WTC11 (cell line): ENCODE measurements at regions not wholly inside any gene's neighbourhood (a gene's known extent, or its start where the extent isn't known, plus 50 kb on each side); places are given as distances from the start of the nearest gene placed in this dataset.

Experiments
- CTCF ChIP-seq: fragments of 200-600 bp; IDR thresholded peaks from 2 replicates; pipeline ENCODE4 v1.8.0; 2022; ENCODE audit warnings: antibody characterized with exemption
- MAX ChIP-seq: sonication (generic); formaldehyde crosslinking; IDR thresholded peaks from 2 replicates; pipeline ENCODE4 v1.8.0; 2022; ENCODE audit warnings: mild to moderate bottlenecking, missing genetic modification reagents
- TEAD1 ChIP-seq: sonication (generic); formaldehyde crosslinking; IDR thresholded peaks from 2 replicates; pipeline ENCODE4 v1.8.0; 2022; ENCODE audit warnings: mild to moderate bottlenecking, missing genetic modification reagents
- ZSCAN18 ChIP-seq: fragments of 250-450 bp; sonication (Bioruptor Pico); IDR thresholded peaks from 2 replicates; pipeline ENCODE4 v2.1.2; 2022; ENCODE audit warnings: mild to moderate bottlenecking, moderate library complexity

- TF ChIP-seq ZSCAN18 (CRISPR knock-in tag) (no peak), CTCF (no peak), TEAD1 (no peak), MAX (CRISPR knock-in tag) (no peak)
Observed at GRCh38 chr7:68752485-68753178, 845.6 kb upstream of the AUTS2 start.
